GM23338 (cell line): ENCODE measurements at regions not wholly inside any gene's neighbourhood (a gene's known extent, or its start where the extent isn't known, plus 50 kb on each side); places are given as distances from the start of the nearest gene placed in this dataset.
"Not testable (repeated sequence)": the region's sequence is repeated elsewhere in the genome, so short reads cannot be mapped to it uniquely, and the experiment has no call there.

ENCODE experiments used
- ATAC-seq: fragments of 200-7000 bp; cut with Tn5 transposase; 3 replicates; pipeline ENCODE4 v1.9.1; 2020
- DNase-seq: peaks from one replicate; pipeline ENCODE4 v3.0.0-alpha.2; 2015; ENCODE audit warnings: low spot score
- H2AFZ ChIP-seq: fragments of 200-600 bp; sonication (generic); 2 replicates; pipeline ENCODE4 v1.8.0; 2016; ENCODE audit warnings: antibody characterized with exemption, mild to moderate bottlenecking, moderate library complexity
- H3F3A ChIP-seq: fragments of 200-600 bp; sonication (generic); replicated peaks from 2 replicates; pipeline ENCODE4 v1.8.0; 2017; ENCODE audit warnings: antibody characterized with exemption, mixed run types, low read depth
- H3K27ac ChIP-seq: fragments of 200-600 bp; sonication (generic); 2 replicates; pipeline ENCODE4 v1.6.1; 2016; ENCODE audit warnings: low read depth
- H3K27me3 ChIP-seq: fragments of 200-600 bp; sonication (generic); 2 replicates; pipeline ENCODE4 v1.8.0; 2016; ENCODE audit warnings: mild to moderate bottlenecking, mixed run types, moderate library complexity; ENCODE audit not compliant: insufficient read depth
- H3K36me3 ChIP-seq: fragments of 200-600 bp; sonication (generic); 2 replicates; pipeline ENCODE4 v1.8.0; 2016; ENCODE audit warnings: mild to moderate bottlenecking; ENCODE audit not compliant: insufficient read depth
- H3K4me1 ChIP-seq: fragments of 200-600 bp; sonication (generic); 2 replicates; pipeline ENCODE4 v1.8.0; 2016; ENCODE audit warnings: mild to moderate bottlenecking, moderate library complexity; ENCODE audit not compliant: insufficient read depth
- H3K4me2 ChIP-seq: fragments of 200-600 bp; sonication (generic); 2 replicates; pipeline ENCODE4 v1.7.1; 2017; ENCODE audit warnings: mixed run types
- H3K4me3 ChIP-seq: fragments of 200-600 bp; sonication (generic); 2 replicates; pipeline ENCODE4 v1.6.1; 2016; ENCODE audit warnings: mixed run types
- H3K79me2 ChIP-seq: fragments of 200-600 bp; sonication (generic); replicated peaks from 2 replicates; pipeline ENCODE4 v1.8.0; 2017; ENCODE audit warnings: mild to moderate bottlenecking; ENCODE audit not compliant: insufficient read depth
- H3K9me2 ChIP-seq: fragments of 200-600 bp; sonication (generic); 2 replicates; pipeline ENCODE4 v1.8.0; 2017; ENCODE audit not compliant: insufficient read depth
- H4K20me1 ChIP-seq: fragments of 200-600 bp; sonication (generic); replicated peaks from 2 replicates; pipeline ENCODE4 v1.8.0; 2017; ENCODE audit warnings: mild to moderate bottlenecking; ENCODE audit not compliant: insufficient read depth
- H3K27ac Mint-ChIP-seq: 2 replicates; pipeline ENCODE4 v1.8.0; 2020; ENCODE audit warnings: inconsistent platforms, mild to moderate bottlenecking, moderate library complexity, mixed read lengths
- H3K27me3 Mint-ChIP-seq: 3 replicates; pipeline ENCODE4 v1.8.0; 2022; ENCODE audit warnings: low read depth, mild to moderate bottlenecking, moderate library complexity, mixed read lengths, inconsistent platforms; ENCODE audit not compliant: insufficient read depth, poor library complexity
- H3K36me3 Mint-ChIP-seq: 3 replicates; pipeline ENCODE4 v1.8.0; 2021; ENCODE audit warnings: low read depth, mild to moderate bottlenecking, inconsistent platforms, moderate library complexity, mixed read lengths
- H3K4me1 Mint-ChIP-seq: 3 replicates; pipeline ENCODE4 v1.8.0; 2020; ENCODE audit warnings: mild to moderate bottlenecking, inconsistent platforms, mixed read lengths
- H3K4me3 Mint-ChIP-seq: 3 replicates; pipeline ENCODE4 v1.8.0; 2021; ENCODE audit warnings: moderate library complexity, mild to moderate bottlenecking, inconsistent platforms, mixed read lengths
- H3K9me3 Mint-ChIP-seq: 3 replicates; pipeline ENCODE4 v1.8.0; 2020; ENCODE audit warnings: moderate library complexity, mild to moderate bottlenecking, inconsistent platforms, mixed read lengths
- ETS1 ChIP-seq: IDR thresholded peaks from 2 replicates; pipeline ENCODE4 v1.6.1; 2016; ENCODE audit warnings: antibody characterized with exemption
- POLR2AphosphoS5 ChIP-seq: IDR thresholded peaks from 2 replicates; pipeline ENCODE4 v1.6.1; 2016; ENCODE audit warnings: antibody characterized with exemption, low read depth
- REST ChIP-seq: IDR thresholded peaks from one replicate; pipeline ENCODE4 v1.6.1; 2018; ENCODE audit warnings: antibody characterized with exemption; ENCODE audit not compliant: unreplicated experiment

- H2AFZ ChIP-seq, H3K27me3 Mint-ChIP-seq, H3K4me3 ChIP-seq, DNase-seq, H4K20me1 ChIP-seq, H3K9me3 Mint-ChIP-seq, H3K9me2 ChIP-seq, H3F3A ChIP-seq, H3K27me3 ChIP-seq, H3K27ac Mint-ChIP-seq, ATAC-seq, H3K4me1 Mint-ChIP-seq, H3K4me2 ChIP-seq, H3K36me3 ChIP-seq, H3K4me1 ChIP-seq, H3K79me2 ChIP-seq, H3K27ac ChIP-seq, H3K4me3 Mint-ChIP-seq, H3K36me3 Mint-ChIP-seq: not testable (repeated sequence)
These were observed 1265.9 kb upstream of the PCDH10 start for GRCh38 chr4:131883181-131883580.

- H3K79me2 ChIP-seq, H3K4me1 Mint-ChIP-seq, H3K9me3 Mint-ChIP-seq, DNase-seq, H3K4me3 Mint-ChIP-seq, H3K27ac Mint-ChIP-seq, H3K27me3 Mint-ChIP-seq, H3K27ac ChIP-seq, H4K20me1 ChIP-seq, ATAC-seq, H3K4me3 ChIP-seq, H2AFZ ChIP-seq, H3K4me1 ChIP-seq, H3K4me2 ChIP-seq, H3K36me3 ChIP-seq, H3K27me3 ChIP-seq, H3K9me2 ChIP-seq, H3K36me3 Mint-ChIP-seq, H3F3A ChIP-seq: not testable (repeated sequence)
These were observed 1223.4 kb upstream of the PCDH10 start for GRCh38 chr4:131925662-131926061.

GRCh38 chr4:131967646-131968045 lies 1181.4 kb upstream of the PCDH10 start:
- not testable (repeated sequence) for H3K4me1 Mint-ChIP-seq, H2AFZ ChIP-seq, H3K4me3 Mint-ChIP-seq, H3K36me3 Mint-ChIP-seq, H3K9me3 Mint-ChIP-seq, H4K20me1 ChIP-seq, H3K4me2 ChIP-seq, H3K4me1 ChIP-seq, H3F3A ChIP-seq, H3K4me3 ChIP-seq, H3K79me2 ChIP-seq, H3K27me3 ChIP-seq, DNase-seq, H3K27ac ChIP-seq, H3K27ac Mint-ChIP-seq, H3K9me2 ChIP-seq, H3K36me3 ChIP-seq, H3K27me3 Mint-ChIP-seq, ATAC-seq

GRCh38 chr4:131974730-131975129 lies 1174.4 kb upstream of the PCDH10 start:
- ATAC-seq (no peak), DNase-seq (no peak)
- Mint-ChIP-seq H3K27me3 (peaks cover 2% of the 10 kb centered on the region), H3K4me1 (no peaks in the 10 kb centered on the region), H3K9me3 (peaks cover 51% of the 10 kb centered on the region), H3K27ac (no peak overlapping the region), H3K4me3 (no peak overlapping the region), H3K36me3 (peaks cover 46% of the 10 kb centered on the region)
- Histone ChIP-seq H3K79me2 (no peaks in the 10 kb centered on the region), H3K4me2 (no peak overlapping the region), H3K4me3 (no peak overlapping the region), H3K27ac (no peak overlapping the region), H3F3A (no peaks in the 10 kb centered on the region), H2AFZ (no peak overlapping the region), H3K27me3 (no peaks in the 10 kb centered on the region), H3K36me3 (0 out of 2 replicates have a peak, but pooled peaks cover 3% of the 10 kb centered on the region), H4K20me1 (no peaks in the 10 kb centered on the region), H3K9me2 (no peaks in the 10 kb centered on the region), H3K4me1 (no peaks in the 10 kb centered on the region)
- no peak for TF ChIP-seq ETS1
- TF ChIP-seq POLR2AphosphoS5, result no peak
- TF ChIP-seq REST, result no peak

- not testable (repeated sequence) for H3F3A ChIP-seq, H3K27ac Mint-ChIP-seq
- H3K9me3 Mint-ChIP-seq, result peaks cover 57% of the 10 kb centered on the region
These were observed 1173.6 kb upstream of the PCDH10 start for GRCh38 chr4:131975276-131976132.

More at GRCh38 chr4:131975276-131976132, 1173.6 kb upstream of the PCDH10 start:
- H3K4me3 ChIP-seq, H3K27ac ChIP-seq, H3K36me3 ChIP-seq, ATAC-seq, H3K9me2 ChIP-seq, H3K4me1 ChIP-seq, H3K4me2 ChIP-seq, H3K4me1 Mint-ChIP-seq, H3K27me3 Mint-ChIP-seq, H3K79me2 ChIP-seq, DNase-seq, H2AFZ ChIP-seq, H4K20me1 ChIP-seq, H3K27me3 ChIP-seq, H3K4me3 Mint-ChIP-seq: not testable (repeated sequence)
- H3K36me3 Mint-ChIP-seq, result peaks cover 48% of the 10 kb centered on the region
